ENCODE measurements at regions not wholly inside any gene's neighbourhood (a gene's known extent, or its start where the extent isn't known, plus 50 kb on each side); places are given as distances from the start of the nearest gene placed in this dataset.

DNA sequence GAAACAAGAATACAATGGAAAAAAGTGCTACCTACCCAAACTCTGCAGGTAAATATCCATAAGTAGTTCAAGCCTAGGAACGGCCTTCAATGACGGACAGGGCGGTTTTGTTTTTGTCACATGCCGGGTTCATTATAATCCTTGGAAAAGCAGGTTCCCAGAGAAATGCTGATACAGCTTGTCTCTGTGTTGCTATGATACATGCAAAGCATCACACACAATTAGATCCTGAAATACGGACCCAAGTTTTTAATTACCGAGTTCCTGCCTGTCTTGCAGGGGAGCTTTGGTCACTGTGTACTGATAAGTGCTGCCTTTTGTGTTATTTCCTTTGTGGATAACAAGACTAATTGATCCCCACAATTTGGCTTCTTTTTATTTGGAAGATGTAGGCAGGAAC, 217.4 kb downstream of the HAPSTR1 start:
- no peak overlapping the region for H3K27ac Mint-ChIP-seq
- no peaks in the 10 kb centered on the region for H3K36me3 Mint-ChIP-seq
- no peaks in the 10 kb centered on the region for H3K4me1 Mint-ChIP-seq
- DNase-seq = no peak
- H3K4me3 Mint-ChIP-seq = no peak overlapping the region
- H3K9me3 Mint-ChIP-seq = peaks cover 0 to 4% (median 0%) of the 10 kb centered on the region in 6 donors
- peaks cover 2 to 8% (median 4%) of the 10 kb centered on the region in 3 donors for H3K27me3 Mint-ChIP-seq (ENCODE audit: low read depth in 3 of 3)

DNA sequence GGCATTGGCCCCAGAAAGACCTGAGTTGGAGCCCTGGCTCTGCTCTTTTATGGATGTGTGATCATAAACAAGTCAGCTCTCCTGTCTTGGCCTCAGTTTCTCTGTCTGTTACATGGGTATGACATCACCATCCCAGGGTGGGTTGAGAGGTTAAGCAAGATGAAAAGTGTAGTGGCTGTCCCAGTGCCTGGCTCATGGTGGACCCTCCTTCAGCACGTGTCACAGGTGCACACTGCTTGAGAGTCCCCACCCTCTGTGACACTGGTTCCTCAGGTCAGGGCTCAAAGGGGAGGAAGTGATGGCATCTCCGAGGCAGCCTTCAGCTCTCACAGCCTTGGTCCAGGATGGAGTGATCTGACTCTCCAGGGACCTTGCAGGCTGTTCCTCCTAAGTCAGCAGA, 218.4 kb downstream of the HAPSTR1 start:
- Mint-ChIP-seq H3K36me3 (no peaks in the 10 kb centered on the region), H3K9me3 (no peaks in the 10 kb centered on the region), H3K27ac (no peak overlapping the region), H3K27me3 (ENCODE audit: low read depth in 3 of 3) (peaks cover 1 to 8% (median 2%) of the 10 kb centered on the region in 3 donors), H3K4me3 (no peak overlapping the region), H3K4me1 (no peaks in the 10 kb centered on the region)
- DNase-seq = no peak

- no peak overlapping the region for H3K4me3 Mint-ChIP-seq
- no peak overlapping the region for H3K27ac Mint-ChIP-seq
- H3K36me3 Mint-ChIP-seq = no peaks in the 10 kb centered on the region
- no peak for DNase-seq
- peaks cover 0 to 8% (median 3%) of the 10 kb centered on the region in 3 donors for H3K27me3 Mint-ChIP-seq (ENCODE audit: low read depth in 3 of 3)
- no peaks in the 10 kb centered on the region for H3K4me1 Mint-ChIP-seq
- H3K9me3 Mint-ChIP-seq = peaks cover 0 to 5% (median 0%) of the 10 kb centered on the region in 6 donors
These were observed 220.0 kb downstream of the HAPSTR1 start for GRCh38 chr16:9311303-9311954.

GRCh38 chr16:9316008-9316407, 224.6 kb downstream of the HAPSTR1 start:
- Mint-ChIP-seq H3K4me1 (no peaks in the 10 kb centered on the region), H3K27ac (no peak overlapping the region), H3K27me3 (ENCODE audit: low read depth in 3 of 3) (peaks cover 0 to 5% (median 2%) of the 10 kb centered on the region in 3 donors), H3K36me3 (peaks cover 0 to 6% (median 0%) of the 10 kb centered on the region in 3 donors), H3K9me3 (peaks cover 0 to 24% (median 8%) of the 10 kb centered on the region in 6 donors), H3K4me3 (no peak overlapping the region)
- no peak for DNase-seq

GRCh38 chr16:9316615-9317014, 225.2 kb downstream of the HAPSTR1 start:
- DNase-seq = no peak
- peaks cover 0 to 5% (median 4%) of the 10 kb centered on the region in 3 donors for H3K27me3 Mint-ChIP-seq (ENCODE audit: low read depth in 3 of 3)
- H3K4me1 Mint-ChIP-seq = no peaks in the 10 kb centered on the region
- H3K36me3 Mint-ChIP-seq = peaks cover 0 to 6% (median 0%) of the 10 kb centered on the region in 3 donors
- H3K9me3 Mint-ChIP-seq = peaks cover 0 to 26% (median 8%) of the 10 kb centered on the region in 6 donors
- H3K27ac Mint-ChIP-seq = no peak overlapping the region
- no peak overlapping the region for H3K4me3 Mint-ChIP-seq

DNA sequence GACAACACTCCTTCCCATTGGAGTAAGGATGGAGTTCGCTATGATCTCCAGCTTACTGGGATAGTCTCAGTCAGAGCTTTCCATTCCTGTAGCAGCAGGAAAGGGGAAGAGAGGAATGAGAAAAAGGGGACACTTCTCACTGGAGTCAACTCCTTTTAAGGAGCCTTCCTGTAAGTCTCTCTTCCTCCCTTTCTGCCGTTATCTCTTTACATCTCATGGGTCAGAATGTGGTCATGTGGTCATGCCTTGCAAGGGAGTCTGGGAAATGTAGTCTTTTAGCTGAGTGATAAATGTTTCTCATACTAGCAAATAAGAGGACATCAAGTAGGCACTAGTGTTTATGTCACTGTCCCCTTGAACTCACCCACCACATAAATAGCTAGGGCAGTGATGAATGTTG, 227.3 kb downstream of the HAPSTR1 start:
- Mint-ChIP-seq H3K27ac (no peak overlapping the region), H3K4me3 (no peak overlapping the region), H3K27me3 (ENCODE audit: low read depth in 3 of 3) (peaks cover 0 to 5% (median 4%) of the 10 kb centered on the region in 3 donors), H3K9me3 (peaks cover 0 to 26% (median 8%) of the 10 kb centered on the region in 6 donors), H3K36me3 (peaks cover 0 to 6% (median 0%) of the 10 kb centered on the region in 3 donors), H3K4me1 (no peaks in the 10 kb centered on the region)
- DNase-seq = no peak

GRCh38 chr16:9322769-9323168, 231.3 kb downstream of the HAPSTR1 start:
- Mint-ChIP-seq H3K27ac (no peak overlapping the region), H3K9me3 (peaks cover 0 to 21% (median 7%) of the 10 kb centered on the region in 6 donors), H3K36me3 (peaks cover 0 to 6% (median 0%) of the 10 kb centered on the region in 3 donors), H3K4me1 (no peaks in the 10 kb centered on the region), H3K4me3 (no peak overlapping the region), H3K27me3 (ENCODE audit: low read depth in 3 of 3) (peaks cover 0 to 9% (median 3%) of the 10 kb centered on the region in 3 donors)
- DNase-seq = no peak

- no peak overlapping the region for H3K4me3 Mint-ChIP-seq
- H3K27me3 Mint-ChIP-seq (ENCODE audit: low read depth in 3 of 3) = peaks cover 0 to 9% (median 3%) of the 10 kb centered on the region in 3 donors
- peaks cover 0 to 6% (median 0%) of the 10 kb centered on the region in 3 donors for H3K36me3 Mint-ChIP-seq
- no peak overlapping the region for H3K27ac Mint-ChIP-seq
- no peak for DNase-seq
- H3K4me1 Mint-ChIP-seq = no peaks in the 10 kb centered on the region
- peaks cover 0 to 21% (median 7%) of the 10 kb centered on the region in 6 donors for H3K9me3 Mint-ChIP-seq
These were observed 231.7 kb downstream of the HAPSTR1 start for GRCh38 chr16:9323170-9323569.

DNA sequence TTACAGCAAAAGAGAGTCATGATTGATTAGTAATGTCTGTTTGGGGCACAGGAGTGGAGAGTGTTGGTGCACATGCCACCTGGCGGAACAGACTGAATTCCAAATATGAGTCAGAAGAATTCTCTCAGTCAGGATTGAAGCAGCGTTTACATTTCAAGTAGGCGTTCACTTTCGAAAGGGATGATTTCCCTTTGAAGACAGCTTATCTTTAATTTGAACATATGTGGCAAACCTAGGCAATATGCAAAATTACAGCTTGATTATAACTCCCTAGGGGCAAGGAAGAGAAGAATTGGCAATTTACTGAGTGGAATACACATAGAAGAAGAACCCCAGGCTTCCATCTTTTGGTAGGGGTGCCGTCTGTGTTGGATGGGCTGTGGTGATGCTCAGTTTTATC, 235.8 kb downstream of the HAPSTR1 start:
- H3K4me1 Mint-ChIP-seq = no peaks in the 10 kb centered on the region
- H3K27me3 Mint-ChIP-seq (ENCODE audit: low read depth in 3 of 3) = peaks cover 0 to 4% (median 3%) of the 10 kb centered on the region in 3 donors
- no peak for DNase-seq
- H3K4me3 Mint-ChIP-seq = no peak overlapping the region
- H3K9me3 Mint-ChIP-seq = no peaks in the 10 kb centered on the region
- no peaks in the 10 kb centered on the region for H3K36me3 Mint-ChIP-seq
- H3K27ac Mint-ChIP-seq = no peak overlapping the region

GRCh38 chr16:9328411-9328810, 237.0 kb downstream of the HAPSTR1 start:
- H3K27me3 Mint-ChIP-seq (ENCODE audit: low read depth in 3 of 3) = peaks cover 0 to 4% (median 3%) of the 10 kb centered on the region in 3 donors
- no peak for DNase-seq
- H3K4me1 Mint-ChIP-seq = no peaks in the 10 kb centered on the region
- no peak overlapping the region for H3K27ac Mint-ChIP-seq
- H3K36me3 Mint-ChIP-seq = no peaks in the 10 kb centered on the region
- peaks cover 0 to under 1% (median 0%) of the 10 kb centered on the region in 6 donors for H3K9me3 Mint-ChIP-seq
- H3K4me3 Mint-ChIP-seq = no peak overlapping the region

DNA sequence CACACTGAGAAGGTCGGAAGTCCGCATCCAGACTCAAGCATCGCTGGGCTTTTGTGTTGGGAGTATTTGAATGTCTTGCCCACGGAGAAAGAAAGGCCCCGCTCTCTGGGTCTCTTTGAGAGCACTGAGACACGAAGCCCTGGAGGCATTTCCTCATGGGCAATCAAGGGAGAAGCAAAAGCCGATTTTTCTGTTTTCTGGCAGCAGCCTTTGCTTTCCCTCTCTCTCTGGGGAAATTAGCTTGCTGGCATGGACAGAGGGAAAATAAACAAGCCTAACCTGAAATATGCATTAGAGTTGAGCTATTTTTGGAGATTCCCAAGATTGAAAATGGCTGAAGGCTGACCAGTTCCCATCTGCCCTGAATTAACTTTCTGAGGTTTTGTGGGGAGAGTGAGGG, 238.7 kb downstream of the HAPSTR1 start:
- Mint-ChIP-seq H3K9me3 (peaks cover 0 to 6% (median 0%) of the 10 kb centered on the region in 6 donors), H3K4me3 (no peak overlapping the region), H3K4me1 (no peaks in the 10 kb centered on the region), H3K27ac (no peak overlapping the region), H3K27me3 (ENCODE audit: low read depth in 3 of 3) (peaks cover 0 to 4% (median 3%) of the 10 kb centered on the region in 3 donors), H3K36me3 (no peaks in the 10 kb centered on the region)
- DNase-seq = no peak

- Mint-ChIP-seq H3K27ac (no peak overlapping the region), H3K36me3 (no peaks in the 10 kb centered on the region), H3K4me1 (no peaks in the 10 kb centered on the region), H3K27me3 (ENCODE audit: low read depth in 3 of 3) (peaks cover 0 to 4% (median 3%) of the 10 kb centered on the region in 3 donors), H3K9me3 (peaks cover 0 to 6% (median 0%) of the 10 kb centered on the region in 6 donors), H3K4me3 (no peak overlapping the region)
- DNase-seq = no peak
These were observed 240.1 kb downstream of the HAPSTR1 start for GRCh38 chr16:9331503-9331902.

GRCh38 chr16:9332574-9333148, 241.2 kb downstream of the HAPSTR1 start:
- Mint-ChIP-seq H3K4me1 (no peaks in the 10 kb centered on the region), H3K27ac (no peak overlapping the region), H3K4me3 (no peak overlapping the region), H3K9me3 (peaks cover 0 to 6% (median 0%) of the 10 kb centered on the region in 6 donors), H3K36me3 (no peaks in the 10 kb centered on the region), H3K27me3 (ENCODE audit: low read depth in 3 of 3) (peaks cover 0 to 7% (median 0%) of the 10 kb centered on the region in 3 donors)
- no peak for DNase-seq

GRCh38 chr16:9333469-9333868, 242.0 kb downstream of the HAPSTR1 start:
- no peak for DNase-seq
- Mint-ChIP-seq H3K36me3 (no peaks in the 10 kb centered on the region), H3K27me3 (ENCODE audit: low read depth in 3 of 3) (peaks cover 0 to 7% (median 0%) of the 10 kb centered on the region in 3 donors), H3K4me1 (no peaks in the 10 kb centered on the region), H3K27ac (no peak overlapping the region), H3K4me3 (no peak overlapping the region), H3K9me3 (peaks cover 0 to 6% (median 0%) of the 10 kb centered on the region in 6 donors)

All from immature natural killer cell (primary cell).